IMR-90 (cell line): ENCODE measurements at regions not wholly inside any gene's neighbourhood (a gene's known extent, or its start where the extent isn't known, plus 50 kb on each side); places are given as distances from the start of the nearest gene placed in this dataset.

ENCODE experiments used
- ATAC-seq: fragments of 200-7000 bp; cut with Tn5 transposase; 2 replicates; pipeline ENCODE4 v1.9.1; 2020; ENCODE audit warnings: low read depth, mild to moderate bottlenecking, moderate library complexity
- BruUV-seq: library from RNA; stranded (reverse); fragments of 400-500 nt; replicated peaks from 2 replicates; lab custom pipeline; 2021; lab: Mats Ljungman, UMichigan
- CTCF ChIA-PET: fragments of 300-600 bp; formaldehyde crosslinking; extraction: SDS; loops from one replicate; lab custom pipeline; 2021; ENCODE audit warnings: antibody characterized with exemption; lab: Yijun Ruan, JAX
- POLR2A ChIA-PET: fragments of 300-600 bp; sonication (Branson Sonifier 250); formaldehyde crosslinking; loops from one replicate; lab custom pipeline; 2022; ENCODE audit warnings: antibody characterized with exemption; ENCODE audit not compliant: unreplicated experiment; lab: Charles Lee
- DNase-seq: peaks from one replicate; pipeline ENCODE4 v3.0.0; 2013
- H2AFZ ChIP-seq: replicated peaks from 2 replicates; pipeline ENCODE3; 2013; ENCODE audit warnings: low read length, mild to moderate bottlenecking; ENCODE audit not compliant: poor library complexity
- H2AK5ac ChIP-seq: 2 replicates; pipeline ENCODE4 v1.6.1; 2013; ENCODE audit warnings: low read depth, low read length, inconsistent platforms
- H2AK9ac ChIP-seq: replicated peaks from 2 replicates; pipeline ENCODE3; 2013; ENCODE audit warnings: mild to moderate bottlenecking, low read depth, low read length, moderate library complexity; ENCODE audit not compliant: poor library complexity
- H2BK120ac ChIP-seq: 2 replicates; pipeline ENCODE4 v1.6.1; 2013; ENCODE audit warnings: low read depth, low read length, inconsistent platforms
- H2BK15ac ChIP-seq: 3 replicates; pipeline ENCODE4 v1.6.1; 2013; ENCODE audit warnings: low read depth, low read length, inconsistent platforms
- H2BK20ac ChIP-seq: 2 replicates; pipeline ENCODE4 v1.6.1; 2013; ENCODE audit warnings: low read depth, mild to moderate bottlenecking, inconsistent platforms, low read length, moderate library complexity
- H2BK5ac ChIP-seq: 2 replicates; pipeline ENCODE4 v1.6.1; 2013; ENCODE audit warnings: mild to moderate bottlenecking, low read depth, low read length, inconsistent platforms; ENCODE audit not compliant: poor library complexity, severe bottlenecking
- H3K14ac ChIP-seq: replicated peaks from 2 replicates; pipeline ENCODE4 v1.6.1; 2013; ENCODE audit warnings: low read depth, low read length, inconsistent platforms
- H3K18ac ChIP-seq: 2 replicates; pipeline ENCODE4 v1.6.1; 2013; ENCODE audit warnings: low read depth, low read length, control low read depth
- H3K23ac ChIP-seq: 2 replicates; pipeline ENCODE4 v1.6.1; 2013; ENCODE audit warnings: low read depth, low read length, inconsistent platforms
- H3K27ac ChIP-seq: 2 replicates; pipeline ENCODE4 v1.5.1; 2013; ENCODE audit warnings: mild to moderate bottlenecking, control low read depth, low read length; ENCODE audit not compliant: insufficient read depth
- H3K27me3 ChIP-seq: 2 replicates; pipeline ENCODE4 v1.6.1; 2013; ENCODE audit warnings: low read length; ENCODE audit not compliant: control insufficient read depth, insufficient read depth
- H3K36me3 ChIP-seq: 2 replicates; pipeline ENCODE4 v1.6.1; 2013; ENCODE audit warnings: low read length, mixed read lengths; ENCODE audit not compliant: control insufficient read depth, insufficient read depth
- H3K4ac ChIP-seq: 2 replicates; pipeline ENCODE4 v1.6.1; 2013; ENCODE audit warnings: low read depth, low read length, inconsistent platforms
- H3K4me1 ChIP-seq: 2 replicates; pipeline ENCODE4 v1.6.1; 2013; ENCODE audit warnings: low read length, mixed read lengths; ENCODE audit not compliant: control insufficient read depth, insufficient read depth
- H3K4me2 ChIP-seq: 2 replicates; pipeline ENCODE4 v1.6.1; 2013; ENCODE audit warnings: low read depth, mild to moderate bottlenecking, control low read depth, low read length, moderate library complexity
- H3K4me3 ChIP-seq: 2 replicates; pipeline ENCODE4 v1.5.1; 2013; ENCODE audit warnings: low read depth, mild to moderate bottlenecking, control low read depth, low read length, moderate library complexity; ENCODE audit not compliant: insufficient read depth
- H3K56ac ChIP-seq: 2 replicates; pipeline ENCODE4 v1.6.1; 2013; ENCODE audit warnings: low read length, inconsistent platforms; ENCODE audit not compliant: insufficient read depth; ENCODE audit errors: extremely low read depth
- H3K79me1 ChIP-seq, 2 experiments: 2 replicates each; pipeline ENCODE4 v1.6.1; 2013; ENCODE audit warnings: low read length in 2 of 2, inconsistent platforms in 1 of 2, low read depth in 1 of 2
- H3K9ac ChIP-seq: 2 replicates; pipeline ENCODE4 v1.6.1; 2013; ENCODE audit warnings: low read depth, low read length, control low read depth
- H3K9me1 ChIP-seq: 2 replicates; pipeline ENCODE4 v1.6.1; 2013; ENCODE audit warnings: low read length, inconsistent platforms; ENCODE audit not compliant: insufficient read depth
- H3K9me3 ChIP-seq: 2 replicates; pipeline ENCODE4 v1.6.1; 2013; ENCODE audit warnings: low read length; ENCODE audit not compliant: control insufficient read depth, insufficient read depth
- H4K20me1 ChIP-seq: 2 replicates; pipeline ENCODE4 v1.6.1; 2013; ENCODE audit warnings: low read length, inconsistent platforms; ENCODE audit not compliant: insufficient read depth
- H4K5ac ChIP-seq: 2 replicates; pipeline ENCODE4 v1.6.1; 2013; ENCODE audit warnings: mild to moderate bottlenecking, low read depth, low read length, control low read depth
- H4K8ac ChIP-seq, 2 experiments: 2 replicates each; pipeline ENCODE4 v1.6.1; 2013; ENCODE audit warnings: low read depth in 2 of 2, low read length in 2 of 2, control low read depth in 1 of 2, inconsistent platforms in 1 of 2
- H4K91ac ChIP-seq: 2 replicates; pipeline ENCODE4 v1.6.1; 2013; ENCODE audit warnings: low read depth, low read length, inconsistent platforms; ENCODE audit not compliant: insufficient read depth
- BHLHE40 ChIP-seq: fragments of 150-350 bp; IDR thresholded peaks from 2 replicates; pipeline ENCODE4 v1.6.1; 2016; ENCODE audit warnings: mild to moderate bottlenecking, low read depth, low read length
- CEBPB ChIP-seq: IDR thresholded peaks from 2 replicates; pipeline ENCODE4 v1.6.1; 2012; ENCODE audit warnings: low read depth, low read length, improper control_type of control experiment
- CTCF ChIP-seq: conservative IDR thresholded peaks from 2 replicates; pipeline ENCODE4 v1.5.1; 2012; ENCODE audit warnings: mild to moderate bottlenecking, low read depth, low read length, improper control_type of control experiment
- ELK1 ChIP-seq: fragments of 150-350 bp; IDR thresholded peaks from 2 replicates; pipeline ENCODE4 v1.6.1; 2016; ENCODE audit warnings: low read depth, mild to moderate bottlenecking, low read length, moderate library complexity, borderline replicate concordance
- FOS ChIP-seq: fragments of 150-350 bp; IDR thresholded peaks from 2 replicates; pipeline ENCODE4 v1.6.1; 2016; ENCODE audit warnings: low read depth, low read length
- MAFK ChIP-seq: IDR thresholded peaks from 2 replicates; pipeline ENCODE4 v1.6.1; 2012; ENCODE audit warnings: low read depth, low read length, improper control_type of control experiment
- MAZ ChIP-seq: IDR thresholded peaks from 2 replicates; pipeline ENCODE4 v1.6.1; 2012; ENCODE audit warnings: low read depth, mild to moderate bottlenecking, low read length, improper control_type of control experiment, moderate library complexity, borderline replicate concordance
- MXI1 ChIP-seq: IDR thresholded peaks from 2 replicates; pipeline ENCODE4 v1.6.1; 2012; ENCODE audit warnings: low read depth, mild to moderate bottlenecking, low read length, moderate library complexity, borderline replicate concordance
- NFE2L2 ChIP-seq: fragments of 150-350 bp; IDR thresholded peaks from 2 replicates; pipeline ENCODE4 v1.6.1; 2016; ENCODE audit warnings: low read depth, mild to moderate bottlenecking, low read length
- POLR2A ChIP-seq: IDR thresholded peaks from 2 replicates; pipeline ENCODE4 v1.6.1; 2012; ENCODE audit warnings: mild to moderate bottlenecking, low read depth, low read length
- RAD21 ChIP-seq: IDR thresholded peaks from 2 replicates; pipeline ENCODE4 v1.6.1; 2012; ENCODE audit warnings: low read length, improper control_type of control experiment
- RCOR1 ChIP-seq: IDR thresholded peaks from 2 replicates; pipeline ENCODE4 v1.6.1; 2012; ENCODE audit warnings: mild to moderate bottlenecking, low read length, improper control_type of control experiment; ENCODE audit not compliant: insufficient replicate concordance
- RFX5 ChIP-seq: IDR thresholded peaks from 2 replicates; pipeline ENCODE4 v1.8.0; 2012; ENCODE audit warnings: low read depth, mild to moderate bottlenecking, low read length, moderate library complexity
- SMC3 ChIP-seq: fragments of 150-350 bp; IDR thresholded peaks from 2 replicates; pipeline ENCODE4 v1.6.1; 2016; ENCODE audit warnings: low read depth, mild to moderate bottlenecking, antibody characterized with exemption, low read length, moderate library complexity
- WGBS, 2 experiments: methylation state at CpG; one replicate each; pipeline versions ENCODE4 v1.1.5 to v1.1.7; 2013; ENCODE audit warnings: missing lambda C conversion rate in 2 of 2; ENCODE audit not compliant: insufficient read length in 1 of 2; ENCODE audit errors: extremely low coverage in 2 of 2; 5-methylcytosine and 5-hydroxymethylcytosine counted together
- dilution Hi-C: fragments of 300-500 bp; cut with HindIII; formaldehyde crosslinking; loops from one replicate; pipeline ENCODE4 v1.14.3; 2018; ENCODE audit warnings: low sequenced_read_pairs; ENCODE audit not compliant: unreplicated experiment
- in situ Hi-C: fragments of 300-500 bp; cut with MboI; formaldehyde crosslinking; loops from 3 replicates; pipeline ENCODE4 v1.14.3; 2019; ENCODE audit warnings: low sequenced_read_pairs, inconsistent platforms, mixed read lengths
- intact Hi-C: fragments of 100-400 bp; cut with micrococcal nuclease; formaldehyde crosslinking; loops from 2 replicates; pipeline ENCODE4 v1.10.0; 2022
- TF ChIP-seq, protein P1 (sequence below): fragments of 150-350 bp; IDR thresholded peaks from 2 replicates; pipeline ENCODE4 v1.6.1; 2017; ENCODE audit warnings: mild to moderate bottlenecking, antibody characterized with exemption, low read length, low read depth

- Histone ChIP-seq H4K20me1 (no peaks in the 10 kb centered on the region), H4K5ac (no peak overlapping the region), H3K4ac (no peak overlapping the region), H2AK5ac (no peak overlapping the region), H3K4me3 (no peak overlapping the region), H3K9me1 (no peaks in the 10 kb centered on the region), H2AFZ (no peak overlapping the region), H2BK20ac (no peak overlapping the region), H3K4me1 (no peaks in the 10 kb centered on the region), H2AK9ac (no peak overlapping the region), H3K4me2 (no peak overlapping the region), H3K9ac (no peak overlapping the region), H3K9me3 (no peaks in the 10 kb centered on the region), H2BK120ac (no peak overlapping the region), H2BK5ac (no peak overlapping the region), H4K91ac (no peak overlapping the region), H3K14ac (no peak overlapping the region), H2BK15ac (no peak overlapping the region), H3K27me3 (no peaks in the 10 kb centered on the region), H3K18ac (no peak overlapping the region), H3K23ac (no peak overlapping the region), H4K8ac (no peak overlapping the region), H3K56ac (no peak overlapping the region), H3K79me1 (no peaks in the 10 kb centered on the region), H3K36me3 (no peaks in the 10 kb centered on the region), H3K27ac (no peak overlapping the region)
- no CpG with 5 or more reads among the region's 4 CpGs for WGBS, 2 experiments
- dilution Hi-C loops: no loop called here
- intact Hi-C loops: no loop called here
- ATAC-seq (no peak), DNase-seq (no peak)
- POLR2A ChIA-PET: no interaction called here
- CTCF ChIA-PET: interaction anchor here (1.0 kb wide), 1 partner anchor 463 kb away, joined by 3 read pairs; no protein-coding TSS in a partner anchor
- no peak for TF ChIP-seq CTCF
- no peak for TF ChIP-seq SMC3
- TF ChIP-seq POLR2A: no peak
- TF ChIP-seq MAFK: no peak
- TF ChIP-seq MXI1: no peak
- TF ChIP-seq CEBPB: no peak
- no peak for TF ChIP-seq RCOR1
- TF ChIP-seq NFE2L2: no peak
- TF ChIP-seq RFX5: no peak
- TF ChIP-seq RAD21: no peak
- TF ChIP-seq, protein P1, sequence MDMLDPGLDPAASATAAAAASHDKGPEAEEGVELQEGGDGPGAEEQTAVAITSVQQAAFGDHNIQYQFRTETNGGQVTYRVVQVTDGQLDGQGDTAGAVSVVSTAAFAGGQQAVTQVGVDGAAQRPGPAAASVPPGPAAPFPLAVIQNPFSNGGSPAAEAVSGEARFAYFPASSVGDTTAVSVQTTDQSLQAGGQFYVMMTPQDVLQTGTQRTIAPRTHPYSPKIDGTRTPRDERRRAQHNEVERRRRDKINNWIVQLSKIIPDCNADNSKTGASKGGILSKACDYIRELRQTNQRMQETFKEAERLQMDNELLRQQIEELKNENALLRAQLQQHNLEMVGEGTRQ: no peak
- no peak for TF ChIP-seq MAZ
- TF ChIP-seq BHLHE40: no peak
- no peak for TF ChIP-seq FOS
- no peak for TF ChIP-seq ELK1
- in situ Hi-C loops: no loop called here
- BruUV-seq: no TSS peak
Observed at GRCh38 chr5:168046163-168046562, 245.3 kb upstream of the WWC1 start.
